ENCODE measurements at regions not wholly inside any gene's neighbourhood (a gene's known extent, or its start where the extent isn't known, plus 50 kb on each side); places are given as distances from the start of the nearest gene placed in this dataset.

GRCh38 chr22:48226026-48227013 is 1463.9 kb downstream of the TBC1D22A start:
- POLR2A ChIA-PET = no interaction called here
- 88% methylated on average over 23 of the region's 23 CpGs for WGBS (ENCODE audit: insufficient coverage)
- no peak for TF ChIP-seq CTCF (IDR thresholded peaks at IDR 0.05)

GRCh38 chr22:48224332-48224731 is 1461.9 kb downstream of the TBC1D22A start:
- H3K9me3 ChIP-seq (ENCODE audit: control extremely low read depth in 1 of 3, control insufficient read depth in 2 of 3, insufficient read depth in 1 of 3, low read length in 2 of 3) = peaks cover 0 to 11% (median 2%) of the 10 kb centered on the region in 3 donors
- no peak overlapping the region for H3K4me2 ChIP-seq (replicated peaks; ENCODE audit: low read depth, low read length, poor library complexity, severe bottlenecking)
- DNase-seq (no peak), ATAC-seq (ENCODE audit: low read depth) (no peak)
- H3K9ac ChIP-seq (ENCODE audit: low read length) = no peak overlapping the region
- WGBS (ENCODE audit: insufficient coverage) = 69% methylated on average over 4 of the region's 5 CpGs
- no peaks in the 10 kb centered on the region for H3K9me3 Mint-ChIP-seq (ENCODE audit: insufficient read depth)
- H3K36me3 ChIP-seq (replicated peaks in 1 of 2; ENCODE audit: control extremely low read depth in 1 of 2, control insufficient read depth in 1 of 2, extremely low read depth in 1 of 2, insufficient read depth in 2 of 2, low read length in 1 of 2) = no peaks in the 10 kb centered on the region
- ChIA-PET CTCF (no interaction called here), POLR2A (no interaction called here)
- no peak overlapping the region for H3K4me3 Mint-ChIP-seq
- no peaks in the 10 kb centered on the region for H3K79me2 ChIP-seq (ENCODE audit: control insufficient read depth, insufficient read depth, low read length)
- no peak overlapping the region for H3K4me3 ChIP-seq (ENCODE audit: control extremely low read depth in 1 of 5, extremely low read depth in 1 of 5, insufficient read depth in 1 of 5, low read depth in 2 of 5, low read length in 4 of 5)
- peaks cover 25% of the 10 kb centered on the region for H3K27me3 Mint-ChIP-seq
- H3K4me1 Mint-ChIP-seq = no peaks in the 10 kb centered on the region
- no peaks in the 10 kb centered on the region for H4K20me1 ChIP-seq (ENCODE audit: control insufficient read depth, insufficient read depth, low read length, poor library complexity, severe bottlenecking)
- TF ChIP-seq EZH2 (IDR thresholded peaks at IDR 0.05; ENCODE audit: borderline replicate concordance, insufficient read depth, low read depth, low read length, poor library complexity, severe bottlenecking) (no peak), CTCF (IDR thresholded peaks at IDR 0.05) (no peak)
- H3K27ac ChIP-seq (ENCODE audit: low read length in 2 of 2) = no peak overlapping the region
- no peaks in the 10 kb centered on the region for H3K4me1 ChIP-seq (ENCODE audit: control insufficient read depth in 2 of 2, insufficient read depth in 2 of 2, low read length in 2 of 2)
- intact Hi-C loops (cut with micrococcal nuclease) = no loop called here
- H2AFZ ChIP-seq (ENCODE audit: insufficient read depth, low read depth, low read length, poor library complexity, severe bottlenecking) = no peak overlapping the region
- no peak overlapping the region for H3K27ac Mint-ChIP-seq
- peaks cover 0 to 5% (median 2%) of the 10 kb centered on the region in 4 experiments for H3K27me3 ChIP-seq (replicated peaks in 1 of 4; ENCODE audit: control extremely low read depth in 1 of 4, control insufficient read depth in 3 of 4, insufficient read depth in 4 of 4, low read length in 3 of 4)

More at GRCh38 chr22:48226026-48227013, 1463.9 kb downstream of the TBC1D22A start:
- Mint-ChIP-seq H3K4me1 (no peaks in the 10 kb centered on the region), H3K27ac (no peak overlapping the region), H3K9me3 (ENCODE audit: insufficient read depth) (no peaks in the 10 kb centered on the region), H3K27me3 (peaks cover 20% of the 10 kb centered on the region), H3K4me3 (no peak overlapping the region)
- Histone ChIP-seq H4K20me1 (ENCODE audit: control insufficient read depth, insufficient read depth, low read length, poor library complexity, severe bottlenecking) (no peaks in the 10 kb centered on the region), H3K4me3 (ENCODE audit: control extremely low read depth in 1 of 5, extremely low read depth in 1 of 5, insufficient read depth in 1 of 5, low read depth in 2 of 5, low read length in 4 of 5) (no peak overlapping the region), H2AFZ (ENCODE audit: insufficient read depth, low read depth, low read length, poor library complexity, severe bottlenecking) (no peak overlapping the region), H3K27me3 (replicated peaks in 1 of 4; ENCODE audit: control extremely low read depth in 1 of 4, control insufficient read depth in 3 of 4, insufficient read depth in 4 of 4, low read length in 3 of 4) (peaks cover 0 to 5% (median 2%) of the 10 kb centered on the region in 4 experiments), H3K4me2 (replicated peaks; ENCODE audit: low read depth, low read length, poor library complexity, severe bottlenecking) (no peak overlapping the region), H3K79me2 (ENCODE audit: control insufficient read depth, insufficient read depth, low read length) (no peaks in the 10 kb centered on the region), H3K9me3 (ENCODE audit: control extremely low read depth in 1 of 3, control insufficient read depth in 2 of 3, insufficient read depth in 1 of 3, low read length in 2 of 3) (peaks cover 0 to 11% (median 1%) of the 10 kb centered on the region in 3 donors), H3K4me1 (ENCODE audit: control insufficient read depth in 2 of 2, insufficient read depth in 2 of 2, low read length in 2 of 2) (no peaks in the 10 kb centered on the region), H3K36me3 (replicated peaks in 1 of 2; ENCODE audit: control extremely low read depth in 1 of 2, control insufficient read depth in 1 of 2, extremely low read depth in 1 of 2, insufficient read depth in 2 of 2, low read length in 1 of 2) (no peaks in the 10 kb centered on the region), H3K27ac (ENCODE audit: low read length in 2 of 2) (no peak overlapping the region), H3K9ac (ENCODE audit: low read length) (no peak overlapping the region)
- no peak for DNase-seq
- CTCF ChIA-PET = no interaction called here
- intact Hi-C loops (cut with micrococcal nuclease) = no loop called here
- no peak for ATAC-seq (ENCODE audit: low read depth)
